Activated CD4-positive, alpha-beta memory T cell treated with anti-CD3 and anti-CD28 coated beads, Interleukin-2, amount 10 ng/mL, durations not matched to agents 7 days and 5 days (primary cell): ENCODE measurements at regions not wholly inside any gene's neighbourhood (a gene's known extent, or its start where the extent isn't known, plus 50 kb on each side); places are given as distances from the start of the nearest gene placed in this dataset.

Experiments used
- CTCF ChIA-PET: fragments of 350-600 bp; sonication (Branson Sonifier 250); formaldehyde crosslinking; loops from one replicate; lab custom pipeline; 2021; ENCODE audit warnings: antibody characterized with exemption, inconsistent platforms; lab: Charles Lee
- POLR2A ChIA-PET: fragments of 350-600 bp; sonication (Branson Sonifier 250); formaldehyde crosslinking; loops from one replicate; lab custom pipeline; 2021; ENCODE audit warnings: antibody characterized with exemption; lab: Charles Lee
- DNase-seq: peaks from one replicate; pipeline ENCODE4 v3.0.0-alpha.2; 2020
- H3K27ac Mint-ChIP-seq: one replicate; pipeline ENCODE4 v1.8.0; 2021; ENCODE audit warnings: mild to moderate bottlenecking, mixed read lengths
- H3K27me3 Mint-ChIP-seq: one replicate; pipeline ENCODE4 v1.8.0; 2021; ENCODE audit warnings: mixed read lengths
- H3K36me3 Mint-ChIP-seq: one replicate; pipeline ENCODE4 v1.8.0; 2021; ENCODE audit warnings: low read depth, mixed read lengths
- H3K4me1 Mint-ChIP-seq: one replicate; pipeline ENCODE4 v1.8.0; 2021; ENCODE audit warnings: mixed read lengths
- H3K4me3 Mint-ChIP-seq: one replicate; pipeline ENCODE4 v1.8.0; 2021; ENCODE audit warnings: mild to moderate bottlenecking, mixed read lengths
- H3K9me3 Mint-ChIP-seq: one replicate; pipeline ENCODE4 v1.8.0; 2021; ENCODE audit warnings: mixed read lengths

GRCh38 chr4:128715616-128716015 lies 93.9 kb upstream of the JADE1 start:
- DNase-seq = no peak
- no peaks in the 10 kb centered on the region for H3K36me3 Mint-ChIP-seq
- H3K27me3 Mint-ChIP-seq = peaks cover 5% of the 10 kb centered on the region
- H3K9me3 Mint-ChIP-seq = no peaks in the 10 kb centered on the region
- CTCF ChIA-PET = no interaction called here
- H3K27ac Mint-ChIP-seq = no peak overlapping the region
- no peak overlapping the region for H3K4me3 Mint-ChIP-seq
- POLR2A ChIA-PET = no interaction called here
- H3K4me1 Mint-ChIP-seq = no peaks in the 10 kb centered on the region

- POLR2A ChIA-PET = no interaction called here
- Mint-ChIP-seq H3K27me3 (no peaks in the 10 kb centered on the region), H3K36me3 (no peaks in the 10 kb centered on the region), H3K27ac (no peak overlapping the region), H3K4me3 (no peak overlapping the region), H3K4me1 (peaks cover 7% of the 10 kb centered on the region), H3K9me3 (no peaks in the 10 kb centered on the region)
- CTCF ChIA-PET = no interaction called here
- DNase-seq = no peak
Measured at GRCh38 chr4:128711361-128711760, 98.1 kb upstream of the JADE1 start.

GRCh38 chr4:128709268-128709667 lies 100.2 kb upstream of the JADE1 start:
- Mint-ChIP-seq H3K4me1 (peaks cover 7% of the 10 kb centered on the region), H3K36me3 (no peaks in the 10 kb centered on the region), H3K4me3 (no peak overlapping the region), H3K27me3 (no peaks in the 10 kb centered on the region), H3K27ac (no peak overlapping the region), H3K9me3 (no peaks in the 10 kb centered on the region)
- DNase-seq = no peak
- ChIA-PET CTCF (no interaction called here), POLR2A (no interaction called here)

GRCh38 chr4:128707864-128708263 lies 101.6 kb upstream of the JADE1 start:
- no peak overlapping the region for H3K4me3 Mint-ChIP-seq
- H3K4me1 Mint-ChIP-seq = peaks cover 7% of the 10 kb centered on the region
- ChIA-PET CTCF (no interaction called here), POLR2A (no interaction called here)
- no peak for DNase-seq
- no peaks in the 10 kb centered on the region for H3K27me3 Mint-ChIP-seq
- no peak overlapping the region for H3K27ac Mint-ChIP-seq
- H3K9me3 Mint-ChIP-seq = no peaks in the 10 kb centered on the region
- H3K36me3 Mint-ChIP-seq = no peaks in the 10 kb centered on the region

- Mint-ChIP-seq H3K4me1 (no peaks in the 10 kb centered on the region), H3K4me3 (no peak overlapping the region), H3K27me3 (no peaks in the 10 kb centered on the region), H3K36me3 (no peaks in the 10 kb centered on the region), H3K9me3 (no peaks in the 10 kb centered on the region), H3K27ac (no peak overlapping the region)
- ChIA-PET CTCF (no interaction called here), POLR2A (no interaction called here)
- DNase-seq = no peak
Measured at GRCh38 chr4:128703948-128704347, 105.6 kb upstream of the JADE1 start.

- Mint-ChIP-seq H3K36me3 (no peaks in the 10 kb centered on the region), H3K4me3 (no peak overlapping the region), H3K27me3 (peaks cover 4% of the 10 kb centered on the region), H3K4me1 (no peaks in the 10 kb centered on the region), H3K9me3 (no peaks in the 10 kb centered on the region), H3K27ac (no peak overlapping the region)
- POLR2A ChIA-PET = no interaction called here
- DNase-seq = no peak
- CTCF ChIA-PET = no interaction called here
Measured at GRCh38 chr4:128700659-128701350, 108.7 kb upstream of the JADE1 start.

- no peak for DNase-seq
- no peaks in the 10 kb centered on the region for H3K9me3 Mint-ChIP-seq
- no peaks in the 10 kb centered on the region for H3K4me1 Mint-ChIP-seq
- peaks cover 4% of the 10 kb centered on the region for H3K27me3 Mint-ChIP-seq
- ChIA-PET POLR2A (no interaction called here), CTCF (no interaction called here)
- H3K27ac Mint-ChIP-seq = no peak overlapping the region
- no peaks in the 10 kb centered on the region for H3K36me3 Mint-ChIP-seq
- no peak overlapping the region for H3K4me3 Mint-ChIP-seq
Measured at GRCh38 chr4:128698386-128698785, 111.1 kb upstream of the JADE1 start.

GRCh38 chr4:128697323-128697722 lies 112.2 kb upstream of the JADE1 start:
- no peaks in the 10 kb centered on the region for H3K9me3 Mint-ChIP-seq
- no peak overlapping the region for H3K4me3 Mint-ChIP-seq
- no peaks in the 10 kb centered on the region for H3K36me3 Mint-ChIP-seq
- H3K27ac Mint-ChIP-seq = no peak overlapping the region
- ChIA-PET CTCF (no interaction called here), POLR2A (no interaction called here)
- no peaks in the 10 kb centered on the region for H3K4me1 Mint-ChIP-seq
- H3K27me3 Mint-ChIP-seq = peaks cover 4% of the 10 kb centered on the region
- DNase-seq = no peak

- Mint-ChIP-seq H3K27ac (no peak overlapping the region), H3K36me3 (no peaks in the 10 kb centered on the region), H3K4me1 (no peaks in the 10 kb centered on the region), H3K27me3 (peaks cover 3% of the 10 kb centered on the region), H3K4me3 (no peak overlapping the region), H3K9me3 (peaks cover 3% of the 10 kb centered on the region)
- DNase-seq = no peak
- CTCF ChIA-PET = no interaction called here
- POLR2A ChIA-PET = no interaction called here
Measured at GRCh38 chr4:128690011-128690410, 119.5 kb upstream of the JADE1 start.

- H3K4me3 Mint-ChIP-seq = no peak overlapping the region
- CTCF ChIA-PET = no interaction called here
- POLR2A ChIA-PET = no interaction called here
- H3K4me1 Mint-ChIP-seq = no peaks in the 10 kb centered on the region
- peaks cover 3% of the 10 kb centered on the region for H3K9me3 Mint-ChIP-seq
- DNase-seq = no peak
- H3K27ac Mint-ChIP-seq = no peak overlapping the region
- H3K36me3 Mint-ChIP-seq = no peaks in the 10 kb centered on the region
- H3K27me3 Mint-ChIP-seq = peaks cover 5% of the 10 kb centered on the region
Measured at GRCh38 chr4:128688846-128689437, 120.6 kb upstream of the JADE1 start.

- peaks cover 5% of the 10 kb centered on the region for H3K27me3 Mint-ChIP-seq
- no peak overlapping the region for H3K27ac Mint-ChIP-seq
- H3K36me3 Mint-ChIP-seq = no peaks in the 10 kb centered on the region
- POLR2A ChIA-PET = no interaction called here
- CTCF ChIA-PET = no interaction called here
- no peaks in the 10 kb centered on the region for H3K4me1 Mint-ChIP-seq
- no peak overlapping the region for H3K4me3 Mint-ChIP-seq
- H3K9me3 Mint-ChIP-seq = peaks cover 3% of the 10 kb centered on the region
- DNase-seq = no peak
Measured at GRCh38 chr4:128688033-128688721, 121.3 kb upstream of the JADE1 start.

- Mint-ChIP-seq H3K9me3 (peaks cover 3% of the 10 kb centered on the region), H3K27ac (no peak overlapping the region), H3K4me3 (no peak overlapping the region), H3K36me3 (no peaks in the 10 kb centered on the region), H3K4me1 (no peaks in the 10 kb centered on the region), H3K27me3 (peaks cover 9% of the 10 kb centered on the region)
- ChIA-PET CTCF (no interaction called here), POLR2A (no interaction called here)
- DNase-seq = no peak
Measured at GRCh38 chr4:128686810-128687209, 122.7 kb upstream of the JADE1 start.

- Mint-ChIP-seq H3K36me3 (no peaks in the 10 kb centered on the region), H3K27me3 (peaks cover 9% of the 10 kb centered on the region), H3K9me3 (peaks cover 3% of the 10 kb centered on the region), H3K4me1 (no peaks in the 10 kb centered on the region), H3K4me3 (no peak overlapping the region), H3K27ac (no peak overlapping the region)
- DNase-seq = no peak
- ChIA-PET POLR2A (no interaction called here), CTCF (no interaction called here)
Measured at GRCh38 chr4:128686032-128686465, 123.5 kb upstream of the JADE1 start.

GRCh38 chr4:128684016-128684415 lies 125.5 kb upstream of the JADE1 start:
- Mint-ChIP-seq H3K36me3 (no peaks in the 10 kb centered on the region), H3K27me3 (peaks cover 9% of the 10 kb centered on the region), H3K4me1 (no peaks in the 10 kb centered on the region), H3K9me3 (peaks cover 3% of the 10 kb centered on the region), H3K27ac (no peak overlapping the region), H3K4me3 (no peak overlapping the region)
- no peak for DNase-seq
- CTCF ChIA-PET = no interaction called here
- POLR2A ChIA-PET = no interaction called here
